ENCODE measurements at regions not wholly inside any gene's neighbourhood (a gene's known extent, or its start where the extent isn't known, plus 50 kb on each side); places are given as distances from the start of the nearest gene placed in this dataset.

DNA sequence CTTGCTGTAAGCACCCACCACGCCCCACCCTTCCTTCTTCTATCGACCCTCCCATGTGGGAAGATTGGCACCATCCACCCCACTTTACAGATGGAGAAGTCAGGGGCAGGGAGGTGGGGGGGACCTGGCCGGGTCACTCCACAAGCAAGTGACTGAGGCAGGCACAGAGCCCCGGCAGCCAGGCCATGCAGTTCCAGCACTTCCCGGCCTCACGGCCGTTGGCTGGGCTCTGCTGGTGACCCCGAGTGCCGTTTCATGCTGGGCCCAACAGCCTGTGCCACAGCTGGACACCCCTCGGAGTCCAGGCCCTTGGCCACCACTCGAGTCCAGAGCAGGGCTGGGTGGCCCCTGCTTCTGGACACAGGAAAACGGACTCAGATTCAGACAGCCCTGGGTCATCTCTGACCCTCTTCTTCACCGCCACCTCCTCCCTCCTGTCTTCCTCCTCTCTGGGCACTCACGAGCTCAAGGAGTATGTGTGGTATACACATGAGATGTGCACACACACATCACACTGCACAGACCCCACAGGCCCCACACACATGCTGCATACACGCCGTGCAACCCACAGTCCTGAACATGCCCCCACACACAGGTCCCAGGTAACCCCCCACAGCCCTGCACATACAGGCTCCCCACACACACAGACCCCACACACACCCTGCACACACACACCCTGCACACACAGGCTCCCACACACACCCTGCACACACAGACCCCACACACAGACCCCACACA is 89.3 kb upstream of the GPC1 start:
- Histone ChIP-seq H3K4me2 (no peak overlapping the region), H4K20me1 (ENCODE audit: low read depth) (no peaks in the 10 kb centered on the region), H3F3A (ENCODE audit: low read depth) (no peaks in the 10 kb centered on the region), H3K27ac (no peak overlapping the region), H3K9me3 (ENCODE audit: low read depth) (no peaks in the 10 kb centered on the region), H3K27me3 (no peaks in the 10 kb centered on the region), H3K4me1 (no peaks in the 10 kb centered on the region), H2AFZ (replicated peaks) (no peak overlapping the region), H3K36me3 (no peaks in the 10 kb centered on the region), H3K4me3 (no peak overlapping the region), H3K9ac (no peak overlapping the region), H3K79me2 (ENCODE audit: low read depth) (no peaks in the 10 kb centered on the region)
- H3K4me3 Mint-ChIP-seq, result no peak overlapping the region
- H3K9me3 Mint-ChIP-seq, result peaks cover 22% of the 10 kb centered on the region
- no peak overlapping the region for H3K27ac Mint-ChIP-seq
- no peak for DNase-seq (ENCODE audit: low spot score)
- H3K27me3 Mint-ChIP-seq (ENCODE audit: insufficient read depth, low read depth), result peaks cover 8% of the 10 kb centered on the region
- H3K36me3 Mint-ChIP-seq, result peaks cover 1% of the 10 kb centered on the region
- no peaks in the 10 kb centered on the region for H3K4me1 Mint-ChIP-seq
- no peak for TF ChIP-seq EZH2phosphoT487 (IDR thresholded peaks at IDR 0.05)
- TF ChIP-seq, protein P1, sequence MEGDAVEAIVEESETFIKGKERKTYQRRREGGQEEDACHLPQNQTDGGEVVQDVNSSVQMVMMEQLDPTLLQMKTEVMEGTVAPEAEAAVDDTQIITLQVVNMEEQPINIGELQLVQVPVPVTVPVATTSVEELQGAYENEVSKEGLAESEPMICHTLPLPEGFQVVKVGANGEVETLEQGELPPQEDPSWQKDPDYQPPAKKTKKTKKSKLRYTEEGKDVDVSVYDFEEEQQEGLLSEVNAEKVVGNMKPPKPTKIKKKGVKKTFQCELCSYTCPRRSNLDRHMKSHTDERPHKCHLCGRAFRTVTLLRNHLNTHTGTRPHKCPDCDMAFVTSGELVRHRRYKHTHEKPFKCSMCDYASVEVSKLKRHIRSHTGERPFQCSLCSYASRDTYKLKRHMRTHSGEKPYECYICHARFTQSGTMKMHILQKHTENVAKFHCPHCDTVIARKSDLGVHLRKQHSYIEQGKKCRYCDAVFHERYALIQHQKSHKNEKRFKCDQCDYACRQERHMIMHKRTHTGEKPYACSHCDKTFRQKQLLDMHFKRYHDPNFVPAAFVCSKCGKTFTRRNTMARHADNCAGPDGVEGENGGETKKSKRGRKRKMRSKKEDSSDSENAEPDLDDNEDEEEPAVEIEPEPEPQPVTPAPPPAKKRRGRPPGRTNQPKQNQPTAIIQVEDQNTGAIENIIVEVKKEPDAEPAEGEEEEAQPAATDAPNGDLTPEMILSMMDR (IDR thresholded peaks at IDR 0.05), result no peak
- no peak for TF ChIP-seq EZH2 (IDR thresholded peaks at IDR 0.05)

DNA sequence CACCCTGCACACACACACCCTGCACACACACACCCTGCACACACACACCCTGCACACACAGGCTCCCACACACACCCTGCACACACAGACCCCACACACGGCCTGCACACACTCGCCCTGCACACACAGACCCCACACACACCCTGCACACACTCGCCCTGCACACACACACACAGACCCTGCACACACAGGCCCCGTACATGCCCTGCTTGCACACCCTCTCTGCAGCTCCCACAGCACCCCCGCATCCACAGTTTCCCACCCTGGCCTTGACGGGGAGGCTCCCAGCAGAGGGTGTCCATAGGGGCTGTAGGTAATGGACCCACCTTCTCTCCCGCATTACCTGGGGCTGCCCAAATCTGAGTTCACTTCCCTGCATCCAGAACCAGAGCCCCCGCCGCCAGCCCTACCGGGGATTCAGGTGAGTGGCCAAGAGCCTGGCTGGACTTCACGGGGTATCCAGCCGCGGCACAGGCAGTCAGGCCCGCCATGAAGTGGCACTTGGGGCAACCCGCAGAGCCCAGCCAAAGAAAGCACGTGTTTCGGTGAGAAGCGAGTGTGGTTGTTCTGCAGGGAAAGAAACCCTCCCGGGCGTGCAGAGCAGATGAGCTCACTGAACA is 88.6 kb upstream of the GPC1 start:
- Histone ChIP-seq H3K27me3 (no peaks in the 10 kb centered on the region), H3K4me1 (no peaks in the 10 kb centered on the region), H3K79me2 (ENCODE audit: low read depth) (no peaks in the 10 kb centered on the region), H3K4me3 (no peak overlapping the region), H2AFZ (replicated peaks) (no peak overlapping the region), H3K36me3 (no peaks in the 10 kb centered on the region), H4K20me1 (ENCODE audit: low read depth) (no peaks in the 10 kb centered on the region), H3K4me2 (no peak overlapping the region), H3K27ac (no peak overlapping the region), H3K9ac (no peak overlapping the region), H3K9me3 (ENCODE audit: low read depth) (no peaks in the 10 kb centered on the region), H3F3A (ENCODE audit: low read depth) (no peaks in the 10 kb centered on the region)
- Mint-ChIP-seq H3K36me3 (peaks cover 1% of the 10 kb centered on the region), H3K4me3 (no peak overlapping the region), H3K9me3 (peaks cover 22% of the 10 kb centered on the region), H3K27me3 (ENCODE audit: insufficient read depth, low read depth) (peaks cover 10% of the 10 kb centered on the region), H3K4me1 (no peaks in the 10 kb centered on the region), H3K27ac (no peak overlapping the region)
- TF ChIP-seq EZH2phosphoT487 (IDR thresholded peaks at IDR 0.05) (no peak), EZH2 (IDR thresholded peaks at IDR 0.05) (no peak)
- TF ChIP-seq, protein P1 (IDR thresholded peaks at IDR 0.05), result no peak
- no peak for DNase-seq (ENCODE audit: low spot score)

DNA sequence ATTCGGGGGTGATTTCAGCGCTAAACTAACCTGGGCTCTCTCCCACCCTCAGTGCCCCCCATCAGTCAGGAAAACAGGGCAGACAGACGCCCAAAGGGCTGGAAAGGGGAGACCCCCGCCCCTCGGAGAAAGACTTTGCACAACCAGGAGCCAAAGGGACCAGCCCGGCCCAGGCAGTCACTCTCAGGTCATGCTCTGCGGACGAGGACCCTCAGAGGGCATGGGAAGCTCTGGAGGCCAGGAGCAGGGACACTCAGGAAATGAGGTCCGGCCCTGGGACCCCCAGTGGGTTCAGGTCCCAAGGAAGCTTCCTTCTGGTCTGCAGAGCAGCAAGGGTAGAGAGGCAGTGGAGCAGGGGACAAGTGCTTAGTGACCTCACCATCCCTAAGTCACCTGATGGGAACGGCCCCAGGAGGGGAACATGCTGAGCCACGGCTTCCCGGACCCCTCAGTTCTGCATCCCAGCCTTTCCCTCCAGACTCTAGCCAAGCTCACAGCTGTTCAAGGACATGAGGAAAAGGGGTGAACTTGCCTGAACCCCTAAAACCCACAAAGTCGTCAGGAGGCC is 88.0 kb upstream of the GPC1 start:
- DNase-seq (ENCODE audit: low spot score), result no peak
- H3K4me2 ChIP-seq, result no peak overlapping the region
- no peaks in the 10 kb centered on the region for H3K9me3 ChIP-seq (ENCODE audit: low read depth)
- TF ChIP-seq, protein P1 (IDR thresholded peaks at IDR 0.05), result no peak
- no peak for TF ChIP-seq EZH2phosphoT487 (IDR thresholded peaks at IDR 0.05)
- TF ChIP-seq EZH2 (IDR thresholded peaks at IDR 0.05), result no peak
- no peaks in the 10 kb centered on the region for H3K4me1 Mint-ChIP-seq
- H3K4me1 ChIP-seq, result no peaks in the 10 kb centered on the region
- H3K9me3 Mint-ChIP-seq, result peaks cover 22% of the 10 kb centered on the region
- no peaks in the 10 kb centered on the region for H3K27me3 ChIP-seq
- no peaks in the 10 kb centered on the region for H3F3A ChIP-seq (ENCODE audit: low read depth)
- H3K36me3 ChIP-seq, result no peaks in the 10 kb centered on the region
- H3K4me3 ChIP-seq, result no peak overlapping the region
- H3K27ac Mint-ChIP-seq, result no peak overlapping the region
- no peak overlapping the region for H3K4me3 Mint-ChIP-seq
- no peak overlapping the region for H2AFZ ChIP-seq (replicated peaks)
- no peak overlapping the region for H3K9ac ChIP-seq
- peaks cover 10% of the 10 kb centered on the region for H3K27me3 Mint-ChIP-seq (ENCODE audit: insufficient read depth, low read depth)
- H3K27ac ChIP-seq, result no peak overlapping the region
- H3K79me2 ChIP-seq (ENCODE audit: low read depth), result no peaks in the 10 kb centered on the region
- no peaks in the 10 kb centered on the region for H4K20me1 ChIP-seq (ENCODE audit: low read depth)
- H3K36me3 Mint-ChIP-seq, result peaks cover 1% of the 10 kb centered on the region
